SK-N-MC (cell line): ENCODE measurements at regions not wholly inside any gene's neighbourhood (a gene's known extent, or its start where the extent isn't known, plus 50 kb on each side); places are given as distances from the start of the nearest gene placed in this dataset.
"Not testable (repeated sequence)": the region's sequence is repeated elsewhere in the genome, so short reads cannot be mapped to it uniquely, and the experiment has no call there.

Experiments
- DNase-seq: peaks from one replicate; pipeline ENCODE4 v3.0.0-alpha.2; 2011; ENCODE audit warnings: low read depth, low spot score
- H3K27ac ChIP-seq: fragments of 200-600 bp; sonication (generic); 2 replicates; pipeline ENCODE4 v1.5.1; 2016; ENCODE audit warnings: mixed run types
- H3K36me3 ChIP-seq: fragments of 200-600 bp; sonication (generic); 2 replicates; pipeline ENCODE4 v1.6.1; 2017; ENCODE audit warnings: antibody characterized with exemption, low read length, mixed read lengths; ENCODE audit not compliant: insufficient read depth
- H3K4me3 ChIP-seq: fragments of 200-600 bp; sonication (generic); 2 replicates; pipeline ENCODE4 v1.5.1; 2016
- H3K9ac ChIP-seq: fragments of 200-600 bp; sonication (generic); 2 replicates; pipeline ENCODE4 v1.8.0; 2017; ENCODE audit warnings: mixed run types, mixed read lengths; ENCODE audit not compliant: insufficient read length
- H3K9me3 ChIP-seq: fragments of 200-600 bp; sonication (generic); 2 replicates; pipeline ENCODE4 v1.6.1; 2017; ENCODE audit warnings: low read depth, mild to moderate bottlenecking, antibody characterized with exemption, low read length, moderate library complexity, mixed read lengths
- EZH2 ChIP-seq: fragments of 200-600 bp; sonication (generic); IDR thresholded peaks from one replicate; pipeline ENCODE4 v1.6.1; 2017; ENCODE audit warnings: antibody characterized with exemption
- FOXP2 ChIP-seq: optimal IDR thresholded peaks from 2 replicates; pipeline ENCODE3; 2011; ENCODE audit warnings: mild to moderate bottlenecking, moderate library complexity; ENCODE audit not compliant: insufficient read depth; ENCODE audit errors: extremely low read length, control extremely low read depth
- POLR2AphosphoS5 ChIP-seq: IDR thresholded peaks from 2 replicates; pipeline ENCODE4 v1.6.1; 2012; ENCODE audit warnings: mild to moderate bottlenecking, low read depth, low read length, borderline replicate concordance

DNA sequence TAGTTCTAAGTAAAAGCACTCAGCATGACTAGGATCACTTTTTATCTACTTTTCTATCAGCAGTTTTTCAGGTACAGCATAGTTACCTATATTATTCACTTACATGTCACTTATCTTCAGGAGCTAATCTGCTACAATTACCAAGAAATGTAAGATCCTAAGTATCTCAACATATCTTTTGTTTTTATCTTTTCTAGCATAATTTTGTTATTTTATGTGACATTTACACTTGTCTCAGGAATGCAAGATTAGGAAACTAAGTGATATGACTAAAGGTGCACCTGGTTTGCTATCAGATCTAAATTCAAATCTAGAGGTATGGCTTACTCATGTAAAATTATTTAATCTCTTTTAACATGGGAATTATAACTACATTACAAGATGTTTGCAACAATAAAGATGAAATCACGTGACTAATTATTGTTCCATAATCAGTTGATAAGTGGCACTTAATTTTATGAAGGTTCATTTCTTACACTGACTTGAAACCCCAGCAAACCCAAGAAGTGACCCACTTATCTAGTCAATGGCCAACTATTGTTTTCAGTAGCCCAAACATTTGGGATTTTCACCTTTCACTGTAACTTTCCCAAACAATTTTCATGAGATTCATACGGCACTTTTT is 390.3 kb upstream of the PCDH15 start:
- DNase-seq = no peak
- H3K36me3 ChIP-seq = no peaks in the 10 kb centered on the region
- no peaks in the 10 kb centered on the region for H3K9me3 ChIP-seq
- H3K9ac ChIP-seq = no peak overlapping the region
- TF ChIP-seq POLR2AphosphoS5 = no peak
- TF ChIP-seq FOXP2 = no peak
- TF ChIP-seq EZH2 = no peak
- H3K4me3 ChIP-seq = no peak overlapping the region
- no peak overlapping the region for H3K27ac ChIP-seq

DNA sequence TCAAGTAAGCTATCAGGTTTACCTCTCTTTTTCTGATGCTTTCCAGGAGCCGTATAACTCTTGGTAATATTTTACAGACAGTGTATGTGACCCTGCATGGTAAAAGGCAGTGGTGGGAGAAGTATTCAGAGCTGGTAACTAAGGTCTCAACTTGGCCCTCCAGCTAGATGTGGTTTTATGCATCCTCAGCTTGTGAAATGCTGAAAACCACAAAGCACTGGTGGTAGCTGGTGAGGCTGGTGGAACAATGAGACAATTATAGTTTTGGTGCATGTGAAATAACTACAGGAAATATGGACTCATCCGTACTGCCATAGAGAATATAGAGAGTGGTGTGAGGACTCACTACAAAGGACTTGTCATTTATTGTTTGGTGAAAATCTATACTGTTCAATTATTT is 383.0 kb upstream of the PCDH15 start:
- no peak overlapping the region for H3K9ac ChIP-seq
- H3K9me3 ChIP-seq = no peaks in the 10 kb centered on the region
- H3K27ac ChIP-seq = no peak overlapping the region
- H3K4me3 ChIP-seq = no peak overlapping the region
- no peak for DNase-seq
- H3K36me3 ChIP-seq = no peaks in the 10 kb centered on the region
- TF ChIP-seq POLR2AphosphoS5 (no peak), FOXP2 (no peak), EZH2 (no peak)

DNA sequence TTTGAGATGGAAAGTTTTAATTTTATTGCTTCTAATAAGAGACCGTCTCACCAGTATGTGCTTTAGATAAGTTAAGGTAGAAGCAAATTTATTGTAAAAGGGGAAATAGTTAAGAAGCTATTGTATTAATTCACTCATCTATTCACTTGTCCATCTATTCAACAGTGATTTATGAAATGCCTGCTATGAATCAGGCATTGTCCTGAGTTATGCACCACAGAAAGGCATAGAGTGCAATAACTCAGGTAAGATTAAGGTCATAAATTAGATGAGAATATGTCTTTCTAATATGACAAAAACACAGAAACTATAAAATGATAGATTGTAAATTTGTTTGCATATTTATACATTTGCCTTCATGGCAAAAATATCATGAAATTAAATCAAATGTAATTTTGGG is 379.3 kb upstream of the PCDH15 start:
- H3K27ac ChIP-seq = no peak overlapping the region
- no peak overlapping the region for H3K9ac ChIP-seq
- no peak overlapping the region for H3K4me3 ChIP-seq
- TF ChIP-seq FOXP2 (no peak), EZH2 (no peak), POLR2AphosphoS5 (no peak)
- no peak for DNase-seq
- H3K9me3 ChIP-seq = no peaks in the 10 kb centered on the region
- H3K36me3 ChIP-seq = no peaks in the 10 kb centered on the region

DNA sequence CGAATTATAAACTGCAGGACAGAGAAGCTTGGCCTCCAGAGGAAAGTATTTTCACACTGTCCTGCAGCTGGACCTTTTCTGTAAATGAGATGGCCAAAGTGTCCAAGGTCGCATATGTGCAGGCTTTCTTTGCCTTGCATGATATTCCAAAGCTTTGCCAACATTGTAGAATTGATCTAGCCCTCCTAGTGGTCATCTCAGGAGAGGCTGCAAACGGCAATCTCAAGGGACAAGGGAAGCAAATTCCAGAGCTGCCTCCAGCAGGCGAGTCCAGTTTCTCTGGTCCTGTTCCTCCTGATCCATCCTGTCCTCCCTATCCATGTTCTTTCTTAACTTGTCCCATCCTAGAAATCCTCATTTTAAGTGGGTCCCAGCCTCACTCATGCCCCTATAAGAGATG is 373.4 kb upstream of the PCDH15 start:
- Histone ChIP-seq H3K9me3 (no peaks in the 10 kb centered on the region), H3K4me3 (no peak overlapping the region), H3K9ac (no peak overlapping the region), H3K36me3 (no peaks in the 10 kb centered on the region), H3K27ac (no peak overlapping the region)
- DNase-seq = no peak
- TF ChIP-seq EZH2 (no peak), FOXP2 (no peak), POLR2AphosphoS5 (no peak)

- H3K27ac ChIP-seq = no peak overlapping the region
- H3K4me3 ChIP-seq = no peak overlapping the region
- TF ChIP-seq POLR2AphosphoS5 (no peak), EZH2 (no peak), FOXP2 (no peak)
- no peak for DNase-seq
- no peak overlapping the region for H3K9ac ChIP-seq
- no peaks in the 10 kb centered on the region for H3K9me3 ChIP-seq
- no peaks in the 10 kb centered on the region for H3K36me3 ChIP-seq
Measured at GRCh38 chr10:55169493-55169892, 368.5 kb upstream of the PCDH15 start.

DNA sequence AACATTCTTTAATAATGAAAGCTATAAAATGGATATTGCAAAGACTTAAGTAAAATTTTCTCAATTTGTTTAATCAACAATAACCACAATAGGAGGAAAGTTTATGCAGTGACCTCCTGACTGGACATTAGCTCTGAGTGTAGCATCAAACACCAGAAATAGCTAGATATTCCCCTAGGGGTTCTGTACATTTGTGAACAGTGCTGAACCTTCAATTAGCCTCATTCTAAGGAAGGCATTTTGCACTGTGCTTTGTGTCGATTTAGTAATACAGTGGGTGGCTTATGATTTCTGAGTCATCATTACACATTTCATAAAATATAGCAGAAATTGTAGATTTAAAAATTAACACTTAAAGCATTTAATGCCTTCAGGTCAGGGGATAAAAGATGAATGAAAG is 367.3 kb upstream of the PCDH15 start:
- Histone ChIP-seq H3K9me3 (no peaks in the 10 kb centered on the region), H3K9ac (no peak overlapping the region), H3K27ac (no peak overlapping the region), H3K4me3 (no peak overlapping the region), H3K36me3 (no peaks in the 10 kb centered on the region)
- no peak for DNase-seq
- TF ChIP-seq POLR2AphosphoS5 (no peak), EZH2 (no peak), FOXP2 (no peak)

DNA sequence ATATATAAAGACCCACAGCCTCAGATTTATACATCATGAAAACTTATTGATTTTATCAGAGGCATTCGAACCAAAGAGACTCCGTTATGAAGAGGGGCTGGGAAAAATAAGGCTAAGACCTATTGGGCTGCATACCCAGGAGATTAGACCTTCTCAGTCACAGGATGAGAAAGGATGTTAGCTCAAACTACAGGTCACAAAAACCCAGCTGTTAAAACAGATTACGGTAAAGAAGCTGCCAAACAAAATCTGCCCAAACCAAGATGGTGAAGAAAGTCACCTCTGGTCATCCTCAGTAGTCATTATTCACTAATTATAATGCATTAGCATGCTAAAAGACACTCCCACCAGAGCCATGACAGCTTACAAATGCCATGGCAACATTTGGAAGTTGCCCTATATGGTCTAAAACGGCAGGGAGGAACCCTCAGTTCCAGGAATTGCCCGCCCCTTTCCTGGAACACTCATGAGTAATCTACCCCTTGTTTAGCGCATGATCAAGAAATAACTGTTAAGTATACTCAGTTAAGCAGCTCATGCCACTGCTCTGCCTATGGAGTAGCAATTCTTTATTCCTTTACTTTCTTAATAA is 362.5 kb upstream of the PCDH15 start:
- no peak overlapping the region for H3K4me3 ChIP-seq

DNA sequence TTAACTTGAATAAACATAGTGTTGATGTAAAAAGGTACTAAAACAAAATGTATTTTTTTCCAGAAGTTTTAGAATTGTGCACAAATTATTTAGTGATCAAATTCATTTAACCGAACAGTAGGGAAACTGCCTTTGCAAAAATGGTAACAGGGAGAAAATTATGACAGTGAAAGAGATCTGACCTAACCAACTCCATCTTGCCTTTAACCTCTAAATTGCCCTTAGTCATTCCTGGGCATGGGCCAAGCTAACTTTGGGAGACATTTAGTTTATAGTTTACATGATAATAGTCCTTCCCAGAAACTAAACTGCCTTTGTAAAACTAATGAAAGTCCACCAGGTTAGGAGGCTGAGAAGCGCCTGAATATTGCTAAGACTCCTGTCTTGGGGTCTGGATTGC is 361.3 kb upstream of the PCDH15 start:
- H3K36me3 ChIP-seq, H3K27ac ChIP-seq, H3K9me3 ChIP-seq, DNase-seq, H3K4me3 ChIP-seq, H3K9ac ChIP-seq: not testable (repeated sequence)

More for the DNA sequence above, 362.5 kb upstream of the PCDH15 start:
- no peaks in the 10 kb centered on the region for H3K9me3 ChIP-seq
- no peak overlapping the region for H3K9ac ChIP-seq
- no peaks in the 10 kb centered on the region for H3K36me3 ChIP-seq
- TF ChIP-seq EZH2 = no peak
- no peak for TF ChIP-seq POLR2AphosphoS5
- no peak for TF ChIP-seq FOXP2
- no peak for DNase-seq
- H3K27ac ChIP-seq = no peak overlapping the region
